ENCODE measurements at regions not wholly inside any gene's neighbourhood (a gene's known extent, or its start where the extent isn't known, plus 50 kb on each side); places are given as distances from the start of the nearest gene placed in this dataset.

GRCh38 chr11:121721448-121721847 is 268.7 kb upstream of the SORL1-AS1 start:
- Histone ChIP-seq H3K36me3 (ENCODE audit: low read depth) (no peaks in the 10 kb centered on the region), H3K4me1 (ENCODE audit: low read depth) (no peaks in the 10 kb centered on the region), H3K9me3 (no peaks in the 10 kb centered on the region), H3K4me3 (no peak overlapping the region)
- no peak for DNase-seq
- no peak for TF ChIP-seq CTCF (IDR thresholded peaks at IDR 0.05)
- intact Hi-C loops (cut with DNase I, micrococcal nuclease): no loop called here
- no peak for ATAC-seq

- no peak for ATAC-seq
These were observed 264.5 kb upstream of the SORL1-AS1 start for GRCh38 chr11:121717296-121717695.

GRCh38 chr11:121716060-121716459 is 263.3 kb upstream of the SORL1-AS1 start:
- TF ChIP-seq CTCF (IDR thresholded peaks at IDR 0.05): no peak
- Histone ChIP-seq H3K4me3 (no peak overlapping the region), H3K36me3 (ENCODE audit: low read depth) (no peaks in the 10 kb centered on the region), H3K4me1 (ENCODE audit: low read depth) (no peaks in the 10 kb centered on the region), H3K9me3 (no peaks in the 10 kb centered on the region)
- intact Hi-C loops (cut with DNase I, micrococcal nuclease): no loop called here
- DNase-seq: no peak
- no peak for ATAC-seq

More at GRCh38 chr11:121717296-121717695, 264.5 kb upstream of the SORL1-AS1 start:
- TF ChIP-seq CTCF (IDR thresholded peaks at IDR 0.05): no peak
- Histone ChIP-seq H3K4me1 (ENCODE audit: low read depth) (no peaks in the 10 kb centered on the region), H3K9me3 (no peaks in the 10 kb centered on the region), H3K4me3 (no peak overlapping the region), H3K36me3 (ENCODE audit: low read depth) (no peaks in the 10 kb centered on the region)
- intact Hi-C loops (cut with DNase I, micrococcal nuclease): no loop called here
- no peak for DNase-seq

- no peaks in the 10 kb centered on the region for H3K36me3 ChIP-seq (ENCODE audit: low read depth)
- ATAC-seq (no peak), DNase-seq (no peak)
- intact Hi-C loops (cut with DNase I, micrococcal nuclease): no loop called here
- H3K9me3 ChIP-seq: no peaks in the 10 kb centered on the region
- TF ChIP-seq CTCF (IDR thresholded peaks at IDR 0.05): no peak
- no peak overlapping the region for H3K4me3 ChIP-seq
- H3K4me1 ChIP-seq (ENCODE audit: low read depth): no peaks in the 10 kb centered on the region
These were observed 262.6 kb upstream of the SORL1-AS1 start for GRCh38 chr11:121715405-121715804.

GRCh38 chr11:121714351-121714750 is 261.6 kb upstream of the SORL1-AS1 start:
- no peaks in the 10 kb centered on the region for H3K9me3 ChIP-seq
- no peak for ATAC-seq
- intact Hi-C loops (cut with DNase I, micrococcal nuclease): no loop called here
- DNase-seq: no peak
- no peaks in the 10 kb centered on the region for H3K4me1 ChIP-seq (ENCODE audit: low read depth)
- no peak overlapping the region for H3K4me3 ChIP-seq
- no peaks in the 10 kb centered on the region for H3K36me3 ChIP-seq (ENCODE audit: low read depth)
- no peak for TF ChIP-seq CTCF (IDR thresholded peaks at IDR 0.05)

- Histone ChIP-seq H3K4me1 (ENCODE audit: low read depth) (no peaks in the 10 kb centered on the region), H3K4me3 (no peak overlapping the region), H3K36me3 (ENCODE audit: low read depth) (no peaks in the 10 kb centered on the region), H3K9me3 (no peaks in the 10 kb centered on the region)
- no peak for DNase-seq
- ATAC-seq: no peak
- no peak for TF ChIP-seq CTCF (IDR thresholded peaks at IDR 0.05)
- intact Hi-C loops (cut with DNase I, micrococcal nuclease): no loop called here
These were observed 259.2 kb upstream of the SORL1-AS1 start for GRCh38 chr11:121711939-121712338.

Data from mucosa of descending colon (tissue), 3 donors.